HK-2 (cell line): ENCODE measurements at regions not wholly inside any gene's neighbourhood (a gene's known extent, or its start where the extent isn't known, plus 50 kb on each side); places are given as distances from the start of the nearest gene placed in this dataset.
"Not testable (repeated sequence)": the region's sequence is repeated elsewhere in the genome, so short reads cannot be mapped to it uniquely, and the experiment has no call there.

ENCODE experiments used
- DNase-seq: peaks from one replicate; pipeline ENCODE4 v3.0.0-alpha.2; 2018; ENCODE audit not compliant: unreplicated experiment

- peak; percentile 17 for DNase-seq
Observed at GRCh38 chr3:3902161-3902560, 102.9 kb downstream of the LRRN1 start.

GRCh38 chr3:3906171-3906570, 106.9 kb downstream of the LRRN1 start:
- DNase-seq = no peak

GRCh38 chr3:3907023-3907422, 107.8 kb downstream of the LRRN1 start:
- DNase-seq = no peak

- DNase-seq = no peak
Observed at GRCh38 chr3:3918763-3919162, 119.5 kb downstream of the LRRN1 start.

- no peak for DNase-seq
Observed at GRCh38 chr3:3919316-3919715, 120.1 kb downstream of the LRRN1 start.

- no peak for DNase-seq
Observed at GRCh38 chr3:3923619-3924018, 124.4 kb downstream of the LRRN1 start.

- no peak for DNase-seq
Observed at GRCh38 chr3:3927198-3927597, 128.0 kb downstream of the LRRN1 start.

GRCh38 chr3:3927965-3928364, 128.7 kb downstream of the LRRN1 start:
- no peak for DNase-seq

- not testable (repeated sequence) for DNase-seq
Observed at GRCh38 chr3:3941380-3941779, 142.1 kb downstream of the LRRN1 start.

- DNase-seq = no peak
Observed at GRCh38 chr3:3951071-3951470, 151.8 kb downstream of the LRRN1 start.

GRCh38 chr3:3951501-3951900, 152.3 kb downstream of the LRRN1 start:
- no peak for DNase-seq

- DNase-seq = not testable (repeated sequence)
Observed at GRCh38 chr3:3962867-3963266, 163.6 kb downstream of the LRRN1 start.

GRCh38 chr3:3984053-3984452, 184.8 kb downstream of the LRRN1 start:
- DNase-seq = no peak

- no peak for DNase-seq
Observed at GRCh38 chr3:3991598-3991997, 192.4 kb downstream of the LRRN1 start.

GRCh38 chr3:3992312-3992874, 193.2 kb downstream of the LRRN1 start:
- no peak for DNase-seq

- peak; percentile 10 for DNase-seq
Observed at GRCh38 chr3:3998140-3998922, 199.1 kb downstream of the LRRN1 start.

- DNase-seq = not testable (repeated sequence)
Observed at GRCh38 chr3:3999340-3999739, 200.1 kb downstream of the LRRN1 start.

- DNase-seq = no peak
Observed at GRCh38 chr3:4001976-4002375, 202.7 kb downstream of the LRRN1 start.

GRCh38 chr3:4006288-4006687, 207.1 kb downstream of the LRRN1 start:
- DNase-seq = no peak

- DNase-seq = no peak
Observed at GRCh38 chr3:4008205-4008604, 209.0 kb downstream of the LRRN1 start.

- no peak for DNase-seq
Observed at GRCh38 chr3:4011166-4011565, 211.9 kb downstream of the LRRN1 start.

- DNase-seq = no peak
Observed at GRCh38 chr3:4015426-4015825, 216.2 kb downstream of the LRRN1 start.

- DNase-seq = no peak
Observed at GRCh38 chr3:4019501-4019900, 220.3 kb downstream of the LRRN1 start.

GRCh38 chr3:4021162-4021561, 221.9 kb downstream of the LRRN1 start:
- DNase-seq = no peak
